Epithelial cell of proximal tubule (primary cell): ENCODE measurements at regions not wholly inside any gene's neighbourhood (a gene's known extent, or its start where the extent isn't known, plus 50 kb on each side); places are given as distances from the start of the nearest gene placed in this dataset.
"Not testable (repeated sequence)": the region's sequence is repeated elsewhere in the genome, so short reads cannot be mapped to it uniquely, and the experiment has no call there.

Experiments
- DNase-seq: peaks from one replicate; pipeline ENCODE4 v3.0.0-alpha.2; 2011; ENCODE audit warnings: low read depth
- H3K4me3 ChIP-seq: 2 replicates; pipeline ENCODE4 v1.5.1; 2011; ENCODE audit warnings: low read depth, mild to moderate bottlenecking, low read length
- TF ChIP-seq, protein P1 (sequence below): conservative IDR thresholded peaks from 2 replicates; pipeline ENCODE4 v1.5.1; 2012; ENCODE audit warnings: low read depth, mild to moderate bottlenecking, low read length

DNA sequence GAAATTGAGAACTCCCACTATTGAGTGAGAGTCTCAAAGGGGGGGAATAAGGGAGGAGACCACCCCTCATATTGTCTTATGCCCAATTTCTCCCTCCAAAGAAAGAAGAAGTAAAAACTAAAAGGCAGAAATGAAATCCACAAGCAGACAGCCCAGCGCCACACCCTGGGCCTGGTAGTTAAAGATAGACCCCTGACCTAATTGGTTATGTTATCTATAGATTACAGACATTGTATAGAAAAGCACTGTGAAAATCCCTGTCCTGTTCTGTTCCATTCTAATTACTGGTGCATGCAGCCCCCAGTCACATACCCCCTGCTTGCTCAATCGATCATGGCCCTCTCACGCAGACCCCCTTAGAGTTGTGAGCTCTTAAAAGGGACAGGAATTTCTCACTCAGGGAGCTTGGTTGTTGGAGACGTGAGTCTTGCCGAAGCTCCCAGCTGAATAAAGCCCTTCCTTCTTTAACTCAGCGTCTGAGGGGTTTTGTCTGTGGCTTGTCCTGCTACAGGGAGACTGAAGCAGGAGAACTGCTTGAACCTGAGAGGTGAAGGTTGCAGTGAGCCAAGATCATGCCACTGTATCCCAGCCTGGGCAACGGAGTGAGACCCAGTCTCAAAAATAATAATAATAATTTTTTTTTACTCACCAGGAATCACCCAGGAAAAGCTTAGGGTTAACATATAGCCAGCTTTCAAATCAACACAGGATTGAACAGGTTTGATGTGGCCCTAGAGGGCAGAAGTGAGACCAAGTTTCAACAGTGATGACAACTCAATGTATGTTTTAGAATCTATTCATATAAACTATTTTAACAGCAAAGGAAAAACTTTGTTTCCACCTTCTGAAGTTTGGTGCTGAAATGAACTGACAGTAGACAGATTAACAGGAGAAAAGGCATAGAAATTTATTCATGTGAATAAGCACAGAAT lies 181.4 kb upstream of the NDUFV2 start:
- H3K4me3 ChIP-seq, DNase-seq: not testable (repeated sequence)
- TF ChIP-seq, protein P1, sequence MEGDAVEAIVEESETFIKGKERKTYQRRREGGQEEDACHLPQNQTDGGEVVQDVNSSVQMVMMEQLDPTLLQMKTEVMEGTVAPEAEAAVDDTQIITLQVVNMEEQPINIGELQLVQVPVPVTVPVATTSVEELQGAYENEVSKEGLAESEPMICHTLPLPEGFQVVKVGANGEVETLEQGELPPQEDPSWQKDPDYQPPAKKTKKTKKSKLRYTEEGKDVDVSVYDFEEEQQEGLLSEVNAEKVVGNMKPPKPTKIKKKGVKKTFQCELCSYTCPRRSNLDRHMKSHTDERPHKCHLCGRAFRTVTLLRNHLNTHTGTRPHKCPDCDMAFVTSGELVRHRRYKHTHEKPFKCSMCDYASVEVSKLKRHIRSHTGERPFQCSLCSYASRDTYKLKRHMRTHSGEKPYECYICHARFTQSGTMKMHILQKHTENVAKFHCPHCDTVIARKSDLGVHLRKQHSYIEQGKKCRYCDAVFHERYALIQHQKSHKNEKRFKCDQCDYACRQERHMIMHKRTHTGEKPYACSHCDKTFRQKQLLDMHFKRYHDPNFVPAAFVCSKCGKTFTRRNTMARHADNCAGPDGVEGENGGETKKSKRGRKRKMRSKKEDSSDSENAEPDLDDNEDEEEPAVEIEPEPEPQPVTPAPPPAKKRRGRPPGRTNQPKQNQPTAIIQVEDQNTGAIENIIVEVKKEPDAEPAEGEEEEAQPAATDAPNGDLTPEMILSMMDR = peak; percentile 26

DNA sequence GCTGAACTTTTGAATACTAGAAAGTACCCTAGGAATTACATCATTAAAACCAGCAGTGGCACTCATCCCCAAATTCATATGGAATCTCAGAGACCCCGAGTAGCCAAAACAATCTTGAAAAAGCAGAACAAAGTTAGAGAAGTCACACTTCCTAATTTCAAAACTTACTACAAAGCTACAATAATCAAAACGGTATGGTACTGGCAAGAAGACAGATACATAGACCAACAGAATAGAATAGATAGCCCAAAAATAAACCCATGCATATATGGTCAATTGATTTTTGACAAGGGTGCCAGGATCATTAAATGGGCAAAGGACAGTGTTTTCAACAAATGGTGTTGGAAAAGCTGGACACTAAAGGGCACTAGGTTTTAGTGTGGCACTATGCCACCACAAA lies 176.0 kb upstream of the NDUFV2 start:
- no peak for DNase-seq
- TF ChIP-seq, protein P1 = no peak
- no peak overlapping the region for H3K4me3 ChIP-seq

- TF ChIP-seq, protein P1 = no peak
- no peak overlapping the region for H3K4me3 ChIP-seq
- DNase-seq = no peak
Measured at GRCh38 chr18:8928044-8928443, 174.5 kb upstream of the NDUFV2 start.

GRCh38 chr18:8928847-8929780 lies 173.4 kb upstream of the NDUFV2 start:
- no peak for DNase-seq
- H3K4me3 ChIP-seq = no peak overlapping the region
- TF ChIP-seq, protein P1 = no peak

DNA sequence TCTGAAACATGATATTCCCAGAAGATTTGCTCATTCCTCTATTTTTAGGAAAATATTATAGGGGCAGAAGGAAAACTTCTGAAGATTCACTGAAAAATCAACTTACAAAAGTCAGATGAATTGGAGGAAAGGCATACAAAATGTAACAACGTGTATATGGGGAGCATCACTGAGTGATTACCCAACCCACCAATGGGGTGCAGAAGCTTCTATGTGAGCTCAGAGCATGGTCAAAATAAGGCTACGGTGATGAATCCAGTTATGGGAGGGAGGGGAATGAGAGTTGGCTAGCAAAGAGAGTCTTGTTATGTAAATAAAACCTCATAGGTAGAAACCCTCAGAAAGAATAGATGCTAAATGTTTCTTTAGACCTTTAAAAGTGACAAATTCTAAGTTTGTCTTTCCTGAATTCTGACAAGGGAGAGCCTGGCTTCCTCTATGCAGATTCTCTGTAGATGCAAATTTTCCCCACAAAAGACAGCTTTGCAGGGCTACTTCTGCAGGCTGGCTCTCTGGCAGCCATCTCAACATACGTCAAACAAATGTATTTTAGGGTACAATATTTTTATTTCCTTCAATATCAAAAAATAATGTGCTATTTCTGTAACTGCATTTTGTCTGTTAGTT lies 171.4 kb upstream of the NDUFV2 start:
- H3K4me3 ChIP-seq = no peak overlapping the region
- DNase-seq = no peak
- TF ChIP-seq, protein P1 = no peak

- DNase-seq = no peak
- TF ChIP-seq, protein P1 = no peak
Measured at GRCh38 chr18:8932866-8933265, 169.6 kb upstream of the NDUFV2 start.

More at GRCh38 chr18:8932866-8933265, 169.6 kb upstream of the NDUFV2 start:
- H3K4me3 ChIP-seq = no peak overlapping the region
